ENCODE measurements at regions not wholly inside any gene's neighbourhood (a gene's known extent, or its start where the extent isn't known, plus 50 kb on each side); places are given as distances from the start of the nearest gene placed in this dataset.

- H3K27me3 Mint-ChIP-seq, result no peaks in the 10 kb centered on the region
- peaks cover 7% of the 10 kb centered on the region for H3K9me3 Mint-ChIP-seq
- no peak overlapping the region for H3K4me3 Mint-ChIP-seq
- H3K36me3 Mint-ChIP-seq (ENCODE audit: low read depth), result peaks cover 3% of the 10 kb centered on the region
- POLR2A ChIA-PET, result no interaction called here
- H3K27ac Mint-ChIP-seq, result no peak overlapping the region
- CTCF ChIA-PET, result no interaction called here
- H3K4me1 Mint-ChIP-seq, result peaks cover 11% of the 10 kb centered on the region
- no peak for DNase-seq
These were observed 274.7 kb downstream of the CASP12 start for GRCh38 chr11:104623518-104623917.

- H3K4me1 Mint-ChIP-seq, result peaks cover 11% of the 10 kb centered on the region
- H3K27ac Mint-ChIP-seq, result no peak overlapping the region
- H3K36me3 Mint-ChIP-seq (ENCODE audit: low read depth), result peaks cover 19% of the 10 kb centered on the region
- H3K9me3 Mint-ChIP-seq, result peaks cover 22% of the 10 kb centered on the region
- no peaks in the 10 kb centered on the region for H3K27me3 Mint-ChIP-seq
- no peak for DNase-seq
- H3K4me3 Mint-ChIP-seq, result no peak overlapping the region
- POLR2A ChIA-PET, result no interaction called here
- CTCF ChIA-PET, result no interaction called here
These were observed 277.3 kb downstream of the CASP12 start for GRCh38 chr11:104620991-104621390.

DNA sequence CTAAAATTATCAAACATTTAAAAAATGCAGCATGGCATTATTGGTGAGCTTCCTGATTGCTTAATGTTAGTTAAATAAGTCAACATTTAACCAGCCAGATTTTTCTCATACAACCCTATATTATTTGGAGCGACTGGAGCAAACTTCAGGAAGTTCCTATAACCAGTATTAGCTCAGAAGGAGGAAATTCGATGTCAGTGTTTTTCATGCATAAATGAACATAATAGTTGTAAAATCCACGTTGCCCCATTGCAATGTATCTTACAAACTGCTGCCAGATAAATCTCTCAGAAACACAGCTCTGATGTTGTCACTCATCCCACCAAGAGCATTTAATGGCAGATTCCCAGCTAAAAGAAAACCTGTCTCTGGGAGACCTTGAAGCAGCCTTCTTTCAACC, 278.5 kb downstream of the CASP12 start:
- H3K4me1 Mint-ChIP-seq, result peaks cover 20% of the 10 kb centered on the region
- no peak overlapping the region for H3K27ac Mint-ChIP-seq
- CTCF ChIA-PET, result no interaction called here
- DNase-seq, result no peak
- peaks cover 22% of the 10 kb centered on the region for H3K9me3 Mint-ChIP-seq
- H3K27me3 Mint-ChIP-seq, result no peaks in the 10 kb centered on the region
- peaks cover 25% of the 10 kb centered on the region for H3K36me3 Mint-ChIP-seq (ENCODE audit: low read depth)
- no peak overlapping the region for H3K4me3 Mint-ChIP-seq
- POLR2A ChIA-PET, result no interaction called here

GRCh38 chr11:104618954-104619353, 279.3 kb downstream of the CASP12 start:
- no peak overlapping the region for H3K27ac Mint-ChIP-seq

GRCh38 chr11:104614961-104615360, 283.3 kb downstream of the CASP12 start:
- ChIA-PET CTCF (no interaction called here), POLR2A (interaction anchor here (1.4 kb wide), 1 partner anchor 303 kb away, joined by 3 read pairs; no protein-coding TSS in a partner anchor)
- peaks cover 20% of the 10 kb centered on the region for H3K9me3 Mint-ChIP-seq
- H3K4me1 Mint-ChIP-seq, result peaks cover 21% of the 10 kb centered on the region
- peaks cover 25% of the 10 kb centered on the region for H3K36me3 Mint-ChIP-seq (ENCODE audit: low read depth)
- H3K27ac Mint-ChIP-seq, result no peak overlapping the region
- no peak overlapping the region for H3K4me3 Mint-ChIP-seq
- H3K27me3 Mint-ChIP-seq, result no peaks in the 10 kb centered on the region
- no peak for DNase-seq

More at GRCh38 chr11:104618954-104619353, 279.3 kb downstream of the CASP12 start:
- ChIA-PET CTCF (no interaction called here), POLR2A (no interaction called here)
- DNase-seq, result no peak
- Mint-ChIP-seq H3K27me3 (no peaks in the 10 kb centered on the region), H3K4me1 (peaks cover 21% of the 10 kb centered on the region), H3K9me3 (peaks cover 22% of the 10 kb centered on the region), H3K36me3 (ENCODE audit: low read depth) (peaks cover 25% of the 10 kb centered on the region), H3K4me3 (no peak overlapping the region)

DNA sequence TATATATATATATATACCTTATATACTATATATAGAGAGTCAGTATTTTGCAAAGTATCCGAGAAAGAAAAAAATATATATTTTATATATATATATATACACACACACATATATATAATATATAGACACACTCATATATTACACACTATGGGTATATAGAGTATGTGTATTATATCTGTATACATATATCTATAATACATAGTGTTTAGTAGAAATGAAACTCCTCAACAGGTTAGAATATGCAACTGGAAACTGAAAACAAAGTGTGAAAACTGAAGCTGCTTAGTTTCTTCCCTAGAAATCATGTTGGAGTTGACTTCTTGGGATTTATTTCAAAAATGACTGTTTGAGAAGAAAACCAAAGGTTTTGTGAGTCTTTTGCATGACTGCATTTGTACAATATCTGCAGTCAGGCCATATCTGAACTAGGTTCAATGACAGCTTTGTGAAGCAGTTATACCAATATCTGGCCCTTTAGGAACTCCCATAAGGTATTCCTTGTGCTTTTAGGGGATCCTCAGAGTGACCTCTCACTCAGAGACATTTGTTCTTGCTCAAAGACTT, 284.1 kb downstream of the CASP12 start:
- ChIA-PET CTCF (no interaction called here), POLR2A (interaction anchor here (1.4 kb wide), 1 partner anchor 303 kb away, joined by 3 read pairs; no protein-coding TSS in a partner anchor)
- peaks cover 20% of the 10 kb centered on the region for H3K9me3 Mint-ChIP-seq
- no peak for DNase-seq
- H3K4me1 Mint-ChIP-seq, result peaks cover 29% of the 10 kb centered on the region
- H3K27ac Mint-ChIP-seq, result no peak overlapping the region
- H3K36me3 Mint-ChIP-seq (ENCODE audit: low read depth), result peaks cover 28% of the 10 kb centered on the region
- no peak overlapping the region for H3K4me3 Mint-ChIP-seq
- H3K27me3 Mint-ChIP-seq, result no peaks in the 10 kb centered on the region

DNA sequence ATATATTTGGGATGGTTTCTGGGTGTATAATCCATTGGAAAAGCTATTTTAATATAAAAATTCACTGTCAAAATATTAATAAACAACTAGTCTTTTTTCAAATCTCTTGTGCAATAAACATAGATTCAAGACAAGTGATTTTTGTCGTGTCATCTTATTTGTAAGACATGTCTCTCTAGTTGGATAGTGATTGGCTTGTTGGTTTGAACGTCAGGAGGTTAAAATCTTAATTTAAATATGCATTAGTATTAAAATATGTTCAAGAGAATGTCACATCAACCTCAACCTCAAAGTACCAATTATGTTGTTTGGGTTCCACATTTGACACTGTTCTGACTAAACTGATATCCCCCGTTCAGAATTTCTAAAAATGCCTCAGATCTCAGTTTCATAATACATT, 287.6 kb downstream of the CASP12 start:
- ChIA-PET CTCF (interaction anchor here (0.8 to 1.8 kb wide), 5 partner anchors 94 to 390 kb away, joined by 3 to 5 read pairs (median 4); no protein-coding TSS in a partner anchor), POLR2A (interaction anchor here (2.4 kb wide), 1 partner anchor 94 kb away, joined by 6 read pairs; no protein-coding TSS in a partner anchor)
- H3K36me3 Mint-ChIP-seq (ENCODE audit: low read depth), result peaks cover 14% of the 10 kb centered on the region
- H3K4me1 Mint-ChIP-seq, result peaks cover 29% of the 10 kb centered on the region
- H3K27ac Mint-ChIP-seq, result no peak overlapping the region
- no peaks in the 10 kb centered on the region for H3K27me3 Mint-ChIP-seq
- no peak overlapping the region for H3K4me3 Mint-ChIP-seq
- no peak for DNase-seq
- peaks cover 8% of the 10 kb centered on the region for H3K9me3 Mint-ChIP-seq

DNA sequence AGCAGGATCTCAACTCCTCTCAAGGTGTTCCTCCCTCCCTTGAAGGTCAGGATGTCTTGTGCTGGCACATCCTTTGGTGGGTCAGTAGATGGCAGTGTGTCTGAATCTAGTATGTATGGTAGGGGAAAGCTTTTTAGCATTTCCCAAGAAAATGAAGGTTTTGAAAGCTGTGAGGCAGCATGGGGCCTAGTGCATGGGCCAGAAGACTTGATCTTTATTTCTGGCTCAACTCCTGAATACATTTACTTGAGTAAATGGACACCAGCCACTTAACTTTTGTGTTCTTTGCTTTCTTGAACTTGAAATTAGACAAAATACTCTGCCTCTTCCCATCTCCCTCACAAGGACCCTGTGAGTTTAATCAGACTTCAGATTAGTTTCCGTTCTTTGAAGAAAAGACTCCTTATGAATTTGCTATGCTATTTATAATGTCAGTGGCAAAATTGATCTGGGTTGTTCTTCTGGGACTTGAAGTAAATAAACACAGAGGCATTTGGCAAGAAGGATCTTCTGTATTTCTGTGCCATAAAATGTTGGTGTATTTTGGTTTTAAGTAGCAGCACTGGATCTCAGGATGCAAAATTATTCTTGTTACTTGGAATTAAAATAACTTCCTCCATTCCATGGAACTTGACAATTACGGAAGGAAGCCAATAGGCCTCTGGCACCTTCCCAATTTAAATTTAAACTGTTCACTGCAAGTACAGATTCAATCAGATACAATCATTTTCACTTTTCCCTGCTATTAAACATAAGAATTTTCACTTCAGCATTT, 288.8 kb downstream of the CASP12 start:
- peak; percentile 38 for DNase-seq
- H3K4me1 Mint-ChIP-seq, result peaks cover 19% of the 10 kb centered on the region
- peaks cover 10% of the 10 kb centered on the region for H3K9me3 Mint-ChIP-seq
- H3K27me3 Mint-ChIP-seq, result no peaks in the 10 kb centered on the region
- no peak overlapping the region for H3K4me3 Mint-ChIP-seq
- peaks cover 10% of the 10 kb centered on the region for H3K36me3 Mint-ChIP-seq (ENCODE audit: low read depth)
- ChIA-PET POLR2A (interaction anchor here (2.4 kb wide), 1 partner anchor 95 kb away, joined by 6 read pairs; no protein-coding TSS in a partner anchor), CTCF (interaction anchor here (0.8 to 1.8 kb wide), 8 partner anchors 18 to 359 kb away, joined by 3 to 5 read pairs (median 3); partner anchors contain the start of gene CASP4)
- H3K27ac Mint-ChIP-seq, result no peak overlapping the region

GRCh38 chr11:104602643-104603042, 295.6 kb downstream of the CASP12 start:
- DNase-seq, result no peak
- H3K4me3 Mint-ChIP-seq, result no peak overlapping the region
- CTCF ChIA-PET, result no interaction called here
- peaks cover 35% of the 10 kb centered on the region for H3K9me3 Mint-ChIP-seq
- no peaks in the 10 kb centered on the region for H3K4me1 Mint-ChIP-seq
- no peak overlapping the region for H3K27ac Mint-ChIP-seq
- POLR2A ChIA-PET, result no interaction called here
- peaks cover 11% of the 10 kb centered on the region for H3K36me3 Mint-ChIP-seq (ENCODE audit: low read depth)
- H3K27me3 Mint-ChIP-seq, result no peaks in the 10 kb centered on the region

DNA sequence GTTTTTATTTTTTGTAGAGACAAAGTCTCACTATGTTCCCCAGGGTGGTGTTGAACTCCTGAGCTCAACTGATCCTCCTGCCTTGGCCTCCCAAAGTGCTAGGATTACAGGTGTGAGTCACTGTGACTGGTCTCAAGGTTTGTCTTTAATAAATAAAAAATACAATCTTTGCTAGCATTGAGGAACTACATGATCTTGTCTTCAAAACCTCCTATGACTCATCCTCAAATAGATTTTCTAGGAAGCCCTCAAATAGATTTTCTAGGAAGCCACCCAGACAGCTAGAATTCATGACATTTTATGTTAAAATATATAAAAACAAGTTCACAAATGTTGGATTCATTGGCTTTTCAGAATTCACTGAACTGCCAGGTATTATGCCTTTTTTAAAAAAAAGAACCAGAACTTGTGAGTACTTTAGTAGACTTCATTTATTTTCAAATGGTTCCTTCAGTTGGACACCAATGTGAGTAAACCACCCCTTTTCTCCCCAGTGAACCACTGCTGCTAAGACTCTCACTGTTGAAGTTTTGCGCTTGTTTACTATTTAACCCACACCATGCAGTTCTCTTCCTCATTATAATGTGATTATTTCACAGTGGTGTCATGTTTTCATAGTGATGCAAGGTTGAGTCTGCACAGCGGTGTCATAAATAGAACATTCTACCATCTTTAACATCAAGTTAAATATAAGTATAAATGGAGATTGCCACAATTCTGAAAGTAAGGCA, 303.9 kb downstream of the CASP12 start:
- H3K27me3 Mint-ChIP-seq, result no peaks in the 10 kb centered on the region
- H3K9me3 Mint-ChIP-seq, result peaks cover 5% of the 10 kb centered on the region
- no peak overlapping the region for H3K4me3 Mint-ChIP-seq
- no peaks in the 10 kb centered on the region for H3K36me3 Mint-ChIP-seq (ENCODE audit: low read depth)
- peak overlapping the region; percentile 78 for H3K27ac Mint-ChIP-seq
- POLR2A ChIA-PET, result no interaction called here
- CTCF ChIA-PET, result no interaction called here
- DNase-seq, result no peak
- H3K4me1 Mint-ChIP-seq, result peaks cover 15% of the 10 kb centered on the region

DNA sequence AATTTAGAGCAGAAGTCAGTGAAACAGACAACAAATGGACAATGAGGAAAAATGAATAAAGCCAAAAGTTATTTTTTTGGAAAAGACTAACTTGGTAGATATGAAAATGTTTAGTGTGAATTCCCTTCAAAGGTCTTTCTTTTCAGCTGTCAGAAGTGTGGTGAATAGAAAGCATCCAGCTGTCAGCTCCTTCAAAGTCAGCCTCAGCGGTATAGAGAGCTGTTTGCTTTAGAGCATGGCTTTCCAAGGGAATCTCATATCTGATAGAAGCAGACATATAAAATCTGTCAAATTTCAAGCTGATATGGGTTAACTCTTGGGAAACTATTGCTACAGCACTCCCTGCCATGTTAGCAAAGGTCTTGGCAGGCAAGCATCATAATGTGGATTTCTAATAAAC, 309.3 kb downstream of the CASP12 start:
- peaks cover 5% of the 10 kb centered on the region for H3K27me3 Mint-ChIP-seq
- peaks cover 3% of the 10 kb centered on the region for H3K9me3 Mint-ChIP-seq
- no peak overlapping the region for H3K27ac Mint-ChIP-seq
- no peak for DNase-seq
- no peaks in the 10 kb centered on the region for H3K36me3 Mint-ChIP-seq (ENCODE audit: low read depth)
- POLR2A ChIA-PET, result no interaction called here
- no peak overlapping the region for H3K4me3 Mint-ChIP-seq
- CTCF ChIA-PET, result no interaction called here
- peaks cover 6% of the 10 kb centered on the region for H3K4me1 Mint-ChIP-seq

DNA sequence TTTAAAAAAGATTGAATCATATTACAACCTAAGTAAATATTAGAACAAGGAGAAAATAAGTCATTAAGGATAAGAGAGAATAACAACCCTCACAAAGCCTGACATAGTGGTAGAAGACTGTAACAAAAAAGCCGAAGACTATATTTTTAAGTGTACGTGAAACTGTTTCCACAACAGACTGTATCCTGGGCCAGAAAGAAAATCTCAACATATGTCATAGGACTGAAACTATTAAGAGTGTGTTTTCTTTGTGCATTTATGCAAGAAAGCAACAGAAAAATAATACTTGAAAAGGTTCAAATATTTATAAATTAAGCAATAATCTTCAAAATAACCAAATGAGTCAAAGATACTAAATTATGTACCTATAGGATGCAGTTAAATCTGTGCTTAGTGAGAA, 309.8 kb downstream of the CASP12 start:
- no peaks in the 10 kb centered on the region for H3K36me3 Mint-ChIP-seq (ENCODE audit: low read depth)
- peaks cover 2% of the 10 kb centered on the region for H3K4me1 Mint-ChIP-seq
- no peak overlapping the region for H3K4me3 Mint-ChIP-seq
- H3K27me3 Mint-ChIP-seq, result peaks cover 6% of the 10 kb centered on the region
- peaks cover 3% of the 10 kb centered on the region for H3K9me3 Mint-ChIP-seq
- CTCF ChIA-PET, result no interaction called here
- POLR2A ChIA-PET, result no interaction called here
- no peak overlapping the region for H3K27ac Mint-ChIP-seq
- DNase-seq, result no peak

GRCh38 chr11:104584823-104585222, 313.4 kb downstream of the CASP12 start:
- Mint-ChIP-seq H3K9me3 (no peaks in the 10 kb centered on the region), H3K36me3 (ENCODE audit: low read depth) (no peaks in the 10 kb centered on the region), H3K4me3 (no peak overlapping the region), H3K27ac (no peak overlapping the region), H3K27me3 (peaks cover 14% of the 10 kb centered on the region), H3K4me1 (no peaks in the 10 kb centered on the region)
- DNase-seq, result no peak
- ChIA-PET CTCF (no interaction called here), POLR2A (no interaction called here)
